GM19328 (cell line): ENCODE measurements at regions not wholly inside any gene's neighbourhood (a gene's known extent, or its start where the extent isn't known, plus 50 kb on each side); places are given as distances from the start of the nearest gene placed in this dataset.

Source experiments
- ATAC-seq: cut with Tn5 transposase; IDR thresholded peaks from one replicate; pipeline ENCODE4 v1.9.1; 2021; ENCODE audit warnings: mild to moderate bottlenecking, moderate library complexity; ENCODE audit not compliant: unreplicated experiment

DNA sequence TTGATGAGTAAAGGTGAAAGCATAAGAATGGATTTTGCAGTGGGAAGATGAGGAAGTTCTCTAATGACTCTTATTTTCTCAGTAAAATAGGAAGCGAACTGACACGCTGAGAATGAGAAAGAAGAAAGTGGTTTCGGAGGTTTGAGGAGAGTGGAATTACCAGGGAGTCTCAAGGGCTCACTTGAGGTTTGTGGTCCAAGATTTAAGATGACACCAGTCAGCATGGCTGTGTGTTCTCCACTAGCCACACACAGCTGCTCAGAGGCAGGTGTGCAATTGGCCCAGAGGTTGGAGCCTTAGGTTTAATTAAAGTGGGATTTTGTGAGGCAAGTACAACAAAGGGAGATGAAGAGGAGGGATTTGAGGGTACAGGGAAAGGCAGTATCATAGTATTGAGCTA, 99.6 kb upstream of the NBEA start:
- no peak for ATAC-seq

DNA sequence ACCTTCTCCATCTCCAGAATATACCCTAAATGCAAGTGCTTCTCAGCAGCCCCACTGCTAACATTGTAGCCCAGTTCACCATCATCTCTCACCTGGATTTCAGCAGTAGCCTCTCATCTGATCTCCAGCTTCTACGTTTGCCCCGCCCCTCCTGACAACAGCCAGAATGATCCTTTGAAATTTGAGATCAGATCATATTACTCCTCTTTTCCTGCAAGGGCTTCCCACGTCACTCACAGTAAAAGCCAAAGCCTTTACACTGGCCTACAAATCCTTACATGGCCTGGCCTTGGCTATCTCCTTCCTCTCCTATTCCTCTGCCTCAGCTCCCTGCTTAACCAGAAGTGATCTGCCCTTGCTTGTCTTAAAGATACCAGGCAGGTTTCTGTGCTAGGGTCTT, 94.3 kb upstream of the NBEA start:
- ATAC-seq = no peak

DNA sequence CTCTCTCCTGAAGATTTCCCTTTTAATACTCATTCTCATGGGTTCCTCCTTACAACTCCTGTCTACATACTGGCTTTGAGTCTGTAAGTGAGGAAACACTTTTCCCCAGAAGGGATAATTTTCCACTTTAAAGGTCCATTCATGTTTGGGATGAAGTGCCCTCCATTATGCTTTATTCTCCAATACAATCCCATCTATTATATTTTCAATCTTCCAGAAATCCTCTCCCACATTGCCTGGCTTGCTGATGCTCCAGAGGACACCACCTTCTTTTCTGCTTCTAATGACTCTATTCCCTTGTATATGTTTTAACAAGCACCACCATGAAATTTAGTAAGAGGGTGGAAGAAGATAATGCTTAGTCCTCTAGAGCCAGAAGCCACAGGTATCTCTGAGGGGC, 92.7 kb upstream of the NBEA start:
- no peak for ATAC-seq

DNA sequence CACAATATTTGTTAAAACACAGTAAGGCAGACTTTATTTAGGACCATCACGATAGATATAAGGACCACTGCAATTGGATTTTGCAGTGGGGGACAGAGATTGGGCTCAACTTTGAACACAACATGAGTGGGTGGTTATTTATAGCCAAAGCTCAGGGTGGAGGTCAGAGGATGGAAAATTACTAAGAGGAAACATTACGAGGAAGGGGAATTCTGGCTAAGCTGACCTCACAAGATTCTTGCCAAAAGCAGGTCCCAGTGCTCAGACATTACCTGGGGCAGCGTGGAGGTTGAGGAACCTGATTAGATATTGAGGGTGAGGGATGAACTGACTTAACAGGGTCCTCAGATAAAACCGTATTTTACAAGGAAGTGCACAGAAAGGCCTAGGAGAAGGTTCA, 88.9 kb upstream of the NBEA start:
- ATAC-seq = no peak

DNA sequence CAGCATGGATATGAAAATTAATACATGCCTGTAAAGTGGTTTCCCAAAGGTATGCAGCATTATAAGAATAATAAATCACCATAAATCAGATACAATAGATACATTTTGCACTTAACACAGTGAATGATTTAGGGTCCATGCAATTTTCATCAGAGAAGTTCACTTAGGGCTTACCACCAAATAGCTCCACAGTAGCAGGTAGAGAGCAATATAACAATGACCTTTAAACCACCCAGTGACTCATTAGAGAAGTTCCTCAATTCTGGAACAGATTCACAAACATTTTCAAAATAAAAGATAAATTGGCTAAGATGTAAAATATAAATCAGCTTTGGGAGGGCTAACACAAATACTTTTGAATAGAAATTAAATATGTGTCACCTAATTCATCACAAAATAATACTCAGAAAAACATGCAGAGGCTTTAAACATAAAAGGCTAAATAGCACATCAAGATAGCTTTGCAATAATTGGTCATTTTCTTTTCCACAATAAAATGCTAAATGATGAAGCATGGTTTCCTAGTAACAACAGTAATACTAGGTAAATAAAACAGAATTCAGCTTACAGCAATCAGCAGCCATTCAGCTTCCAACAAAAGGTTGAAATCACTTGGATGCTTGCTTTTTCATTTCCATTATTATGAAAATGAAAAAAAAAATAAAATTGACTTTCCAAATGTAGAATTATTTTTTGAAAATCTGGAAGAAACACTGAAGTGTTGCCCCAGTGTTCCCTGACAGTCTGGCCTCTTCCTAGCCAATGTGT, 84.3 kb upstream of the NBEA start:
- ATAC-seq = no peak

GRCh38 chr13:34862311-34862710, 79.8 kb upstream of the NBEA start:
- no peak for ATAC-seq

GRCh38 chr13:34862716-34863115, 79.4 kb upstream of the NBEA start:
- ATAC-seq = no peak

GRCh38 chr13:34863360-34864135, 78.5 kb upstream of the NBEA start:
- no peak for ATAC-seq

DNA sequence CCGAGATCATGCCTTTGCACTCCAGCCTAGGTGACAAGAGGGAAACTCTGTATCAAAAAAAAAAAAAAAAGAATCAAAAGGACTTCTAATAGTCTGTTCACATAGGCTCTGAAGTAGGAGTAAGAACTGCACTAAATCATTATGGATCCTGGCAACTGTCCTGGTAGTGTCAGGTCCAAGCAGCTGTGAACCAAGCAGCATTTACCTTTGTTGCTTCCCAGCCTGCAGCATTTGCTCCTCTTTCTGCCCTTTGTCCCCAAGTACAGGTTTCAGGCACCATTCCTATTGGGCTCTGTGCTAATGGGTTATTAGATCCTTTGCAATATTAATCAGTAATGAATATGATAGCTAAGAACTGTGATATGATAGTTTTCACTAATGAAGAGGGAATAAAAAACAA, 77.4 kb upstream of the NBEA start:
- no peak for ATAC-seq

DNA sequence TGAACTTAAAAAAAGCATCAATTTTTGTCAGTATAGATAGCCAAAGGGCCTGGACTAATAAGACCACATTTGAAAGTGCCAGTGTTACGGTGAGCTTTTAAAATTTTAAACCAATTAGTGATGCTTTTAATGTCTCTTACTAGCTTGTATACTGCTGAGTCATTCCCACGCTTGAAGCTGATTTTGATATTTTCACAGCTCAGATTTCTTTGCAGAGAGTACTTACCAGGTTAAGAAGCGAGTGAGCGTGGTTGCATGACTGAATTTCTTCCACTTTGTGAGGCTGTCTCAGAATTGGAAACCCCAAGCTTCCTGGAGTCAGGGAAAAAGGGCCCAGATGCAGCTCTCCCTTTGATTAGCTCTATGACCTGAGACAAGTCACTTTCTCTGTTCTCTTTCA, 74.5 kb upstream of the NBEA start:
- no peak for ATAC-seq

GRCh38 chr13:34868733-34869132, 73.3 kb upstream of the NBEA start:
- ATAC-seq = no peak

GRCh38 chr13:34869696-34870095, 72.4 kb upstream of the NBEA start:
- ATAC-seq = no peak

GRCh38 chr13:34878329-34878728, 63.7 kb upstream of the NBEA start:
- ATAC-seq = no peak

- no peak for ATAC-seq
These were observed 62.2 kb upstream of the NBEA start for GRCh38 chr13:34879851-34880250.

- no peak for ATAC-seq
These were observed 60.6 kb upstream of the NBEA start for GRCh38 chr13:34881494-34881893.

GRCh38 chr13:34883396-34883795, 58.7 kb upstream of the NBEA start:
- ATAC-seq = no peak

DNA sequence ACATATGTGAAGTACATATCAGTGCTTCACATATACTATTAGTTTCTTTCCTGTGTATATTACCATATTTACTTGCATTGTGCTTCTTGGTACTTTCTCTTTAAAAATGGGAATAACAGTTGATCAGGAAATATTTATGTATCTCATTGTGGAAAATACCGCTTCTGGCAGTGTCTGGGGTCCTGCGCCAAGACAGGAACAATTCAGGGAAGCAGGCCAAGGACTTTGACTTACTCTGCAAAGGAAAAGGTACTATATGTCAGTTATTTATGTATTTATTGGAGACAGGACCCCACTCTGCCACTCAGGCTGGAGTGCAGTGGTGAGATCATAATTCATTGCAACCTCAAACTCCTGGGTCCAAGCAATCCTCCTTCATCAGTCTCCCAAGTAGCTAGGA, 57.7 kb upstream of the NBEA start:
- ATAC-seq = no peak

DNA sequence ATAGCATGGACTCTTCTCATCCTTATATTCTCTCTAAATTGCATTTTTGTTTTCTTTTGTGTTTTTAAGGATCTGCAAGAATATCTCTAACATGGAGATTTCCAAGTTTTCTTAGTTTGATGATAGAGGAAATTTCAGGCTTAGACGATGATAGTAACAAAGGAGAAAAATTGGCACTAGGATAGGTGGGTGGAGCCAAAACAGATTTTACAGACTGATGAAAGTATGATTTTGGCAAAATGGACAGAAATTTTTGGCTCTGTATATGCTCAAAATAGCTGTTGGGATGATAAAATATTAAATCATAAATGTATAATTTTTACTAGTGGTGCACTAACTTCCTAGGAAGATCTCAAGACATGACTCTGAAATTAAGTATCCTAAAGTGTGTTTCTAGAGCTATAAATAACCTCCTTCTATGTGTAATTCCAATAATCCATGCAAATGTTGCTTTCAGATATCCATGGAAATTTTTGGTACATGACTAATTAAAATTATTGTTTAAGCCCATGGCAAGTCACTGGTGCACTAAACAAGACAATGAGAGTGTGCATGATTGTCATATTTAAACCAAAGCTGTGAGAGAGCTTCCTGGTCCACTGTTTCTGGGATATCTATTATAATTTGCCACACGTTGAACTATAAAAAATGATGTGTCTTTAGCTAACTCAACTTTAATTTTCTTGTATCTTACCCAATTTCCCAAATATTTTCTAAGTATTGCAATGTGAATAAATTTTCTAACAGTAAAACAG, 55.8 kb upstream of the NBEA start:
- no peak for ATAC-seq

GRCh38 chr13:34886987-34887386, 55.1 kb upstream of the NBEA start:
- ATAC-seq = no peak
